ENCODE measurements at regions not wholly inside any gene's neighbourhood (a gene's known extent, or its start where the extent isn't known, plus 50 kb on each side); places are given as distances from the start of the nearest gene placed in this dataset.

DNA sequence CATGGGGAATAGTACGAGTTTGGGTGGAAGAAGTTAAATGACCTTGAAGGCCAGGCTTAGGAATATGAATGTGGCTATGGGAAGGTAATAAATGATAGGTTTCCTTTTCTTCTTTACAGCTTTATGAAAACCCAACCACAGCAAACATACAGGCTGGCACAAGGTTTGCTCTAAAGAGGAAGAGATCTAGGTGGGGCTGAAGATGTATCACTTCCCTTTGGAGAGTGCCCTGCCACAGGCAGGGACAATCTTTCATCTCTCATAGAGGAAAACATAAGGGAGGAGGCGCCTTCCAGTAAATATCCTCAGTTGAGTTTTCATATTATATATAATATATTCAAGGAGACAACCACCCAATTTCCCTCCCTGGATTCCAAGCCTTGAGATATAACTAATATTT lies 72.9 kb upstream of the FRMD6 start:
- TF ChIP-seq, protein P1, sequence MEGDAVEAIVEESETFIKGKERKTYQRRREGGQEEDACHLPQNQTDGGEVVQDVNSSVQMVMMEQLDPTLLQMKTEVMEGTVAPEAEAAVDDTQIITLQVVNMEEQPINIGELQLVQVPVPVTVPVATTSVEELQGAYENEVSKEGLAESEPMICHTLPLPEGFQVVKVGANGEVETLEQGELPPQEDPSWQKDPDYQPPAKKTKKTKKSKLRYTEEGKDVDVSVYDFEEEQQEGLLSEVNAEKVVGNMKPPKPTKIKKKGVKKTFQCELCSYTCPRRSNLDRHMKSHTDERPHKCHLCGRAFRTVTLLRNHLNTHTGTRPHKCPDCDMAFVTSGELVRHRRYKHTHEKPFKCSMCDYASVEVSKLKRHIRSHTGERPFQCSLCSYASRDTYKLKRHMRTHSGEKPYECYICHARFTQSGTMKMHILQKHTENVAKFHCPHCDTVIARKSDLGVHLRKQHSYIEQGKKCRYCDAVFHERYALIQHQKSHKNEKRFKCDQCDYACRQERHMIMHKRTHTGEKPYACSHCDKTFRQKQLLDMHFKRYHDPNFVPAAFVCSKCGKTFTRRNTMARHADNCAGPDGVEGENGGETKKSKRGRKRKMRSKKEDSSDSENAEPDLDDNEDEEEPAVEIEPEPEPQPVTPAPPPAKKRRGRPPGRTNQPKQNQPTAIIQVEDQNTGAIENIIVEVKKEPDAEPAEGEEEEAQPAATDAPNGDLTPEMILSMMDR (IDR thresholded peaks at IDR 0.05; ENCODE audit: control extremely low read depth in 1 of 3, insufficient read depth in 1 of 3, low read depth in 1 of 3, low read length in 3 of 3) = no peak
- TF ChIP-seq POLR2AphosphoS5 (IDR thresholded peaks at IDR 0.05; ENCODE audit: low read depth, low read length) = no peak
- TF ChIP-seq POLR2A (IDR thresholded peaks at IDR 0.05; ENCODE audit: control extremely low read depth in 1 of 2, low read depth in 2 of 2, low read length in 2 of 2) = no peak
- no peak for TF ChIP-seq HDAC6 (IDR thresholded peaks at IDR 0.05; ENCODE audit: low read depth, low read length)
- no peak for TF ChIP-seq EZH2 (IDR thresholded peaks at IDR 0.05; ENCODE audit: low read depth, low read length, severe bottlenecking)
- TF ChIP-seq CHD1 (IDR thresholded peaks at IDR 0.05; ENCODE audit: low read depth, low read length) = no peak
- no peak for TF ChIP-seq TAF1 (IDR thresholded peaks at IDR 0.05; ENCODE audit: low read depth, low read length)
- no peak for TF ChIP-seq ZNF274 (IDR thresholded peaks at IDR 0.05; ENCODE audit: borderline replicate concordance, extremely low read depth, low read length)
- no peak for TF ChIP-seq BRCA1 (IDR thresholded peaks at IDR 0.05; ENCODE audit: low read depth, low read length)
- TF ChIP-seq ASH2L (IDR thresholded peaks at IDR 0.05; ENCODE audit: low read length) = no peak

Data from H1 (cell line).